GM19468 (cell line): ENCODE measurements at regions not wholly inside any gene's neighbourhood (a gene's known extent, or its start where the extent isn't known, plus 50 kb on each side); places are given as distances from the start of the nearest gene placed in this dataset.
"Not testable (repeated sequence)": the region's sequence is repeated elsewhere in the genome, so short reads cannot be mapped to it uniquely, and the experiment has no call there.

Source experiments
- ATAC-seq: cut with Tn5 transposase; IDR thresholded peaks from one replicate; pipeline ENCODE4 v1.9.1; 2021; ENCODE audit warnings: mild to moderate bottlenecking, moderate library complexity, moderate number of reproducible peaks; ENCODE audit not compliant: unreplicated experiment; ENCODE audit errors: extremely low read depth

DNA sequence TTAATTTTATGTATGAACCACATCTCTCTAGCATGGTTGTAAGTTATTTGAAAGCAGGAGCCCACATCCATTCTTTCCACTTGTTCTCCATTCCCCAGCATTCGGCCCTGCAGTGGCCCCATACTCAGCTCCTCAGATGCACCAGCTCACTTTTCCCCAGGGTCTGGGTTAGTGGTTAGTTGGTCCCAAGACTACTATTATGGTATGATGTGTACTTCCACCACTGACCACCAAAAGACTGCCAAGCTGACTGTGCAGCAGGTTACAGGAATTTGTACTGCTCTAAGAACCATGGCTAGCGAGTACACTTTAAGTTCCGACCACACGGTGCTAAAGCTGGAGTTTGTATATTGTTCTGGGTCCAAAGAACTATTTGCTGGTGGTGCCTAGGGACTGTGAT lies 413.6 kb upstream of the TCF4 start:
- ATAC-seq, result no peak

DNA sequence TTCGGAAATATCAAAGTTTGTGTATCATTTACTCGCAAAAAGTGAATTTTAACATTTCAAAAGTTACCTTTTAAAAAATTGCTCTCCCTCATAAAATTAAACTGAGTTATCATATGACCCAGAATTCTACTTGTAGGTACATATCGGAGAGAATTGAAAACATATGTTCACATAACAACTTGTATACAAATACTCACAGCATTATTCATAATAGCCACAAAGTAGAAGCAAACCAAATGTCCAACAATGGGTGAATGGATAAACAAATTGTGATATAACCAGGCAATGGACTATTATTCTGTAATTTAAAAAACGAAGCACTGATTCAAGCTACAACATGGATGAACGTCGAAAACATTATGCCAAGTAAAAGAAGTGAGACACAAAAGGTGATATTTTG lies 412.0 kb upstream of the TCF4 start:
- ATAC-seq, result no peak

DNA sequence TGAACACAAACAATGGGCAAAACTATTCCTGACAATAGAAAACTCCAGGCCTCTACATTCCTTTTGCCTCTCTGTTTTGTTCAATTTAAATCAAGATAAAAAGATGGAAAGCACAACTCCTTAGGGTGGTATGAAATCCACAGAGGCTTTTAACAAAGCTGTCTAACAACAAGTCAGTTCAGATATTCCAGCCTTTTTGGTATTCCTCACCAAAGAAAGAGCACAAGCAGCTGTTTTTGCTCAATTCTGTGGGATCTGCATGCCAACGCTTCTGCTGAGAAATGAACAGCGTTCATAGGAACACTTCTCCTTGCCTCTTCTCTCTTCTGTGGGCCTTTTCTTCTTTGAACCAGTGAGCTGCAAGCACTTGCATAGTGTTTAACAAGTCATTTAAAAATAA lies 411.6 kb upstream of the TCF4 start:
- no peak for ATAC-seq

DNA sequence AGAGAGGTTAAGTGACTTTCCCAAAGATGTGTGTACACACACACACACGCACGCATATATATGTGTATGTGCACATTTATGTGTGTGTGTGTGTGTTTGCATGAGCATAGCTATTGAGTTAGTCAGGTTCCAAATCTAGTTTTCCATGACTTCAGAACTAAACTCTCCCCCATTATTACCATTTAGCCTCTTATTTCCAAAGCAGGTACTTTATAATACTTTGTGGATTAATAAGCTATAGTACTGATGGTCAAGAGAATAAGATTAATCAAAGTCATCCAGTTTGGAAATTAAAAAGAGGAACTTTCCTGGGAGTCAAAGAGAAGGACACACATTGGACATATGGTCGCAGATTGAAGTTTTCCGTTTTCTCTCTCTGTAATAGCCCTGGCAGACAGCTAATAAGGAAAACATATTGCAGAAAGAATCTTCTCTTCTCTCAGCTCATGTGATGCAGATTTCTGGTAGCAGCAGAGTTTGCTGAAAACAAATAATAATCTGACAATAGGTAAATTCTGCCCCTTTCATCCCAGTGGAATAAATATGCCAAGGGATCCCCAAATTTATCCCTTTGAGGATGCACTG lies 410.9 kb upstream of the TCF4 start:
- ATAC-seq, result no peak

DNA sequence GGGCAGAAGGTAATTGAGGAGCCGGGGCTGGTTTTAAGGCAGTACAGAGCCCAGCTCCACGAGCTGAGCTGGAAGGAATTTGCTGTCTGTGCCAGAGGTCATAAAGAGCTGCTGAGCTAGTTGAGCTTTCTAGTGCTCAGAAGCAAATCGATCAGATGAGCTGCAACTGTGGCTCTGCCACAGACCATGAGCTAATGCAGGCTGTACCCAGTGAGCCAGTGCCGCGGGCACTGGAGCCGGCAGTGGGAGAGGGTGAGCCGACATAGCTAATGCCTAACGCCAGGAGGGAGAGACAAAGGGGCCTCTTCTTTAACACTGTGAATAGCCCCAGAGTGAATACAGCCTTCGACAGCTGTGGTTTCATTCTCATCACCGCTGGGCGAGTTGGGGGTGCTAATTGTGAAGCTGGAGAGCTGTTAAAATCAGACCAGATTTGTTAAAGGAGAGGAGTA lies 410.1 kb upstream of the TCF4 start:
- no peak for ATAC-seq

DNA sequence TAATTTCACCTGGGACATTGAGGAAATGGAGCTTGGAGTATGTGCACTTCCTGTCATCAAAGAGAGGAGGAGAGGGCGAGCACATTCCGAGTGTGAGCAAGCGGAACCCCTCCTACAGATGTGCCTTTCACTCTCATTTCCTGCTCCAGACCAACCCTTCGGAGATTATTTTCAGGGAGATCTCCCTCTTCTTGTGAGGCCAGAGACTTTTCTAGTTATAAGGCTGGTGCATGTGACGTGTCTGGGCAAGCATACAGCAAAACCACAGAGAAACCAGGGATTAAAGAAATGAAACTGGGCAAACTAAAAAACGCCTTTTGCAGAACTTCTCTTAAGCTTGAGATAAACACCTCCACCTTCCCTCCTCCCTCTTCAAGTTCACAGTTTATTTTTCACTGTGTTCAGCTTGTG lies 409.2 kb upstream of the TCF4 start:
- no peak for ATAC-seq

DNA sequence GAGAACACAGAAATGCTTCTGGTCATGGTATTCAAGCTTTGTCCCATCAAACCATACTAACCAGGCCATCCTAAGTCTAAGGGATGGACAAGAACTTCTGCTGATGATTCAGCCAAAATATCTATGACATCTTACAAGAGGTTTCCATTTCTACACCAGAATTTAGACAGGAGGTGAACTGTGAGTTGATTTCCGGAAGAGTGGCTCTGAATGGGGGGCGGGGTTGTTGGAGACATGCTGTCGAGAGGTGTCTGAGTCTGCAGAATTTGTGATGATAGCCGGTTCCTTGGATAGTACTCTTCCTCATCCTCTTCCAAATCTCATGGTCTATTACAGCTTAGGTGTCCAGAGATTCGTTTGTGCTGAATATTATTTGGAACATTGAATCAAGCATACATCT lies 408.7 kb upstream of the TCF4 start:
- ATAC-seq, result no peak

DNA sequence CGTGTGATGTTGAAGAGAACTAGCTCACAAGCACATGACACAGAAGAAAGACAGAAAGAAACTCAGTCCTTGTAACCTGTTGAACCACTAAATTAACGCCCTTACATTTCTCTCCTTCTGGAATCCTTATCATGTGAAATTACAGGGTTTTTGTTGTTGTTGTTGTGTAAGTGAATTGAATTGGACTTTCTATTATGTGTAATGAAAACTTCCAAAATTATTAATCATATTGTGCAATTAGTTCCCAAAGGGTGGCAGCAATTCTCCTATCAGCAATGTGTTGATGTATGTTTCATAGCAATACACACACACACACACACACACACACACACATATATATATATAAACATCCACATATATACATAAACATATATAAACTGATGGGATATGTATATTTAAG lies 402.2 kb upstream of the TCF4 start:
- ATAC-seq, result no peak

DNA sequence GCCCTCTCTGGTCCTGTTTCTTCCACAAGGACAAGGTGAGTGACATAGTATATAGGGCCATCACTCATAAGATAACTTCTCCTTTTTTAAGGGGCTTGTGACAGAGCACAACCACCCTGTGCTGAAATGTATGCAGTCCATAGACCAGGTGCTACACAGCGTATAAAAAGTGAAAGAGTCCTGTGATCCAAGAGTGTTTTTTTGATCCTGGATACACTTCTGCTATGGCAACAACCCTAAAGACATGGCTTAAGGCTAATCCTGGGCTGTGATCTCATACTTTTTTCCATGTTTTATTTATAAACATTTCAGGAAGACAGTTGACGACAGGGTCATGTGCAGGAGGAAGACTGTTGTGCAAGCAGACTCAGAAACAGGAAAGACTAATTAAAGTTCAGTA lies 400.5 kb upstream of the TCF4 start:
- ATAC-seq, result no peak

DNA sequence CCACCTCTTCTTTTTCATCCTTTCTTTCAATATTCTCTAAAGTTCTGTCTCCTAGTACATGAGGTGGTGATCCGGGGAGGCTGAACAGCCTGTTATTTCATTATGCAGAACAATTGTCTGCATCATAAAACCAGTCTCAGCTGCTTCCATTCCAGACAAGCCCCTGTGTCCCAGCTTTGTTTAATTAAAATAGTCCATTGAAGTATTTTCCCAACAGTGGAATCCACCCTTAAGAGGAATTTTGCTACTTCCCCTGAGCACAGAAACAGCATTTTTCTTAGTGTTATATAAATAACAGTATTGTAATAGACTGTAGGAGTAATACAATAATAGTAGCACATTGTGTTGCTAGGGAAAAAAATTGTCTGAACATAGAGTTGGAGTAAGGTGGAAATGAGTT lies 395.4 kb upstream of the TCF4 start:
- ATAC-seq, result no peak

DNA sequence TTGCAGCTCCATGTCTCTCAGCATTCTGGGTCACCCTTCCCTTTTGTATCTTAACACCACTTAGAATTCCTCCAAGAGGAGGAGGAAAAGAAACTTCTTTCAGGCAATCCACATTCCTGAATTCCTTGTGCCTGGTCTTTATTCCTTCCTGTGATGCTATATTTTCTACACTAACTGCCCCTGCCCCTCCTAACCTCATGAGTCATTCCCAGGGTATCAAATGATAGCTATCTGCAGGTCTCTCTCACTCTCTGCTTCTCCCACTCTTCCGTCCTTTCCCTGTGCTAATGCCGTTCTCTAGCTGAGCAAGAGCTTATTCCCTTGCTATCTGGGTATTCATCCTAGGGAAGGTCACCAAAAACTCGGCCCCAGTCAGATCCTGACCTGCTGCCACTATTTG lies 395.0 kb upstream of the TCF4 start:
- no peak for ATAC-seq

DNA sequence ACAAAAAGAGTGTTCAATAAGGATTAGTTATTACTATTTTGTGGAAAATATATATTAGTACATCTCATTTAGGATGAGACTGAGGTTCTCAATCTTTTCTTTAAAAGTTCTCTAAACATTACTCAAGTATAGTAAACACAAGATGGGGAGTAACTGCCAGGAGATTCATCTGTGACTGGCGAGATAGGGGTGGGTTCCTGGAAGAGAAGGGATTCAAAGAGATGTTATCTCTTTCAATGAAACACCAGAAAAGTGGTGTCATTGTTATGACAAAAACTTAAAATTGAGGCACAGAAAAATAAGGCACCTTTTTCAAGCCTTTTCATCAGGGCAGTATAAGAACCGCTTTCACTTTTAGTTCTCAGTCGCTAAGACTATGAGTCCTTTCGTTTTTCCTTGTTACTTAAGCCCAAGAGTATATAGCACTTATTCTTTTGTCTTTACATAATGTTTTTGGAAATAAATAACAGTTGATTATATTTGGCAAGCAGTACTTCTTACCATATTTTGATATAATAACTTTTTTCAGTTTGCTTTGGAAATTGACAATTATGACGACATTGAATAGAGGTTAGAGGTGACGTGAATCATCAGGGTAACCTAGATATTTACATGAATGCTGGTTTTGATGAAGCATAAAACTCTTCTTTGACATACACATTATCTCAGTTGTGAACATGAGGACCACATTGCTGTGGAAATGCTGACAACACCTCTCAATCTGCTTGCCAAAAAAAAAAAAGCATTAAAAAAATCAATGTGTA lies 393.9 kb upstream of the TCF4 start:
- ATAC-seq, result no peak

DNA sequence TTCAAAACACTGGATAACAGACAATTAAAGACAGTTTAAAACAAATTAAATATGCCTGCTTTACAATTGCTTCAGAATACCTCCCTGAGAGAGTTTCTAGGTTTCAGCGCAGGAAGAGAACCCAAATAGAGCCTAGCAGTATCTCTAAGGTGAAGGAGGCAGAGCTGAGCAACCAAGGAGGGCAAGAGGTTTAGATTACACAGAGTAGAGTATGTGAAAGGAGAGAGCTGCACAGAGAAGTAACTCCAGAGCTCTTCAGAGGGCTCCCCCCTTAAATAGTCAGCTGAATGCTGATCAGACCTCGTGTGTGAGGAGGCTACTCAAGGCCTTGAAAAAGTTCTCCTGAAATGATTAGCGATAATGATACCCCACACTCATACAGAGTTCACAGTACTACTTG lies 386.5 kb upstream of the TCF4 start:
- no peak for ATAC-seq

DNA sequence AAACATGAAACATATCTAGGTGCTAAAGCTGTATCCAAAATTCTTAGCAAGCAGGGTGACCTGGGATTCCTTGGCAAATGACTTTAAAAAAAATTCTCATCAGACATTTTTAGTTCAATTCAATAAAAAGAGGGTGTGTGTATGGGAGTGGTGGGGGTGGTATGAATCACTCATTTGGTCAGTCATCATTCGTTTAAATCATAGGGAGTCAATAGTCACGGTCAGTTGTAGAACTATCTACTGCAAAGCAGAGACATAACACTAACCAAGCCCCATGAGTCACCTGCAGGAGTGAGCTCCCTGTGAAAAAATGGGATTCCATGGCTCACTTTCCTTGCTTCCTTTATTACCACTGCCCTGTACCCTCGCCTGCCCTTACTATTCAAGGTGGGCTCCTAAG lies 380.6 kb upstream of the TCF4 start:
- no peak for ATAC-seq

DNA sequence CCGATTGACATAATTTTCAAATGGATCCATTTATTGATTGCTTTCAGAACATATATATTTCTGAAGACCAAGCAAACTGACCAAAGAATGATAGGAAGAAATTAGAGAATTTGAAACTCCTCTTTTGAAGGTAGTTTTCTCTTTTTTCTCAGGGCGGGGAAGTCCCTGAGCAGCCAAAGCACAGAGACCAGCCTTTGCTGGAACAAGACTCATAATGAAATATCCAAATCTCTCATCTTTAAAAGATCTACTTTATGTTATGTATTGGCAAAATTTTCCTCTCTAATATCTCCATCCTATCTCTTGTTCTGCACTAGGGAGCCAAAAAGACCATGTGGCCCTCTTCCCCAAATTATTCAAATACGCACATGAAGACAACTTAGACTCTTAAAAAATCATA lies 379.0 kb upstream of the TCF4 start:
- ATAC-seq, result no peak

DNA sequence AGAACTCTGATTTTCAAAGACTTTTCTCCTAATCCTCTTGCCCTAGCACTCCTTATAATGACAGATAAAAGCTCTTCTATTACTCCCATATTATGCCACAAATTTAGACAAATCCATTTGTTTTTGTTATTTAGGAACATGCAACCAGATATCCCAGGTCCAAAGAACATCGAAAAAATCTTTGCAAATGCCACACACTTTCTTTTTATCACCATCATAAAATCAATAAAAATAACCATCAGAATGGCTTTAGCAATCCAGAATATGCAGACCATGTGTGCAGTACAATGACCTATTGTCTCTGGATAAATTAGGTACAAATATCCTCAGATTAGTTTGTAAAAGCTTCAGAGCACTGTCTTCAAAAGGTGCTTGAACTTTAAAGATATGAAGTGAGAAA lies 376.2 kb upstream of the TCF4 start:
- ATAC-seq, result no peak

DNA sequence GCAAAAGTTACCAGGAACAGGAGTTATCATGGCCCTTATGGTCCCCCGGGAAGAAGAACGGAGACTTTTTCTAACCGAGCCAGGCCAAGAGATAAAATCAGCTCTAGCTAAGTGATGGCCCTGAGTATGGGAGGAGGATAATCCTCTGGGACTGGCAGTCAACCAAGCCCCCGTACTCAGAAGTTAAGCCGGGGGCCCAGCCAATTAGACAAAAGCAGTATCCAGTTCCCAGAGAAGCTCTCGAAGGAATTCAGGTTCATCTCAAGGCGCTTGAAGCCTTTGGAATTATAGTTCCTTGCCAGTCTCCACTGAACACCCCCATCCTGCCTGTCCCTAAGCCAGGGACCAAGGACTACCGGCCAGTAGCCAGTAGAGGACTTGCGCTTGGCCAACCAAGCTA lies 365.3 kb upstream of the TCF4 start:
- no peak for ATAC-seq

DNA sequence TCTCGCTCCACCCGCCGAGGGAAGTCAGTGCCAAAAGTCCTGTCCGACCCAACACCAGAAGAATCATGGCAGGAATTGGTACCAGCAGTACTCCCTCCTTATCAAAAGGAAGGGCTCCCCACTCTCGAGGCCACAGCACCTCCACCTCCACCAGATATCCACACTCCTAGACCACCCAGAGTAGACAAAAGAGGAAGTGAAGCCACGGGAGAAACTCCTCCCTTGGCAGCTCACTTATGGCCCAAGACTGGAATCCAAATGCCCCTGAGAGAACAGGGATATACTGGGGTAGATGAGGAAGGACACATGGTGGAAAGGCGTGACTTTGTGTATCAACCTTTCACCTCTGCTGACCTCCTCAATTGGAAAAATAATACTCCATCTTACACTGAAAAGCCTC lies 363.7 kb upstream of the TCF4 start:
- ATAC-seq, result not testable (repeated sequence)

DNA sequence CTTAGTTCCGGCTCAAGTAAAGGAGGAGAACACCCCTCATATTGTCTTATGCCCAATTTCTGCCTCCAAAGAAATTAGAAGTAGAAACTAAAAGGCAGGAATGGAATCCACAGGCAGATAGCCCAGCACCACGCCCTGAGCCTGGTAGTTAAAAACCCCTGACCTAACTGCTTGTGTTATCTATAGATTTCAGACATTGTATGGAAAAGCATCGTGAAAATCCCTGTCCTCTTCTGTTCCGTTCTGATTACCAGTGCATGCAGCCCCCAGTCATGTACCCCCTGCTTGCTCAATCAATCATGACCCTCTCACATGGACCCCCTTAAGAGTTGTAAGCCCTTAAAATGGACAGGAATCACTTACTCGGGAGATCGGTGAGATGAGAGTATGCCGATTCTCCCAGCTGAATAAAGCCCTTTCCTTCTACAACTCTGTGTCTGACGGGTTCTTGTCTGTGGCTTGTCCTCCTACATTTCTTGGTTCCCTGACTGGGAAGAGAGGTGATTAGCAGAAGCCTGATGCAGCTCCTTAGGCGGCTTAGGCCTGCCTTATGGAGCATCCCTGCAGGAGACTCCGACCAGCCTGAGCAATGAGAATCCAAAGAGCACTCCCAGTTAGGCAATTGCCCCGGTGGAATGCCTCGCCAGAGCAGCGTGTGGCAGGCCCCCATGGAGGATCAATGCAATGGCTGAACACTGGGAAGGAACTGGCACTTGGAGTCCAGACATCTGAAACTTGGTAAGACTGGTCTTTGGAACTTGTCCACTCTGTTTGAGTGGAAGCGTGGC lies 362.6 kb upstream of the TCF4 start:
- ATAC-seq, result no peak

DNA sequence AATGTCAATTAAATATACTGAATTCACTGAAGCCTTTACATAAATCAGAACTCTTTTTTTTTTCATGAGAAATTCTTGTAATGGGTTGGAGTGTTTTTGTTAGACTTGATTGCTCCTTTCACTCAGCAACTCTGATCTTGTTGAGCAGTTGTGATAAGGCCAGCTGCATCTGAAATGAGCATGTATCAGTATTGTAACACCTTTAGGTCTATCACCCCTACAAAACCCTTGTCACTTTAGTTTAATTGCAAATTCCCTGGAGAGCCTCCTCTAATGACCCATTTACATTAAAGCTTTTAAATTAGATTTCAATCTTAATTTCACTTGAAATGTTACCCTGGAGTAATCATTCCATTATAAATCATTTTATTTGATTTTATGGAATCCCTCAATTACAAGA lies 346.8 kb upstream of the TCF4 start:
- ATAC-seq, result no peak

DNA sequence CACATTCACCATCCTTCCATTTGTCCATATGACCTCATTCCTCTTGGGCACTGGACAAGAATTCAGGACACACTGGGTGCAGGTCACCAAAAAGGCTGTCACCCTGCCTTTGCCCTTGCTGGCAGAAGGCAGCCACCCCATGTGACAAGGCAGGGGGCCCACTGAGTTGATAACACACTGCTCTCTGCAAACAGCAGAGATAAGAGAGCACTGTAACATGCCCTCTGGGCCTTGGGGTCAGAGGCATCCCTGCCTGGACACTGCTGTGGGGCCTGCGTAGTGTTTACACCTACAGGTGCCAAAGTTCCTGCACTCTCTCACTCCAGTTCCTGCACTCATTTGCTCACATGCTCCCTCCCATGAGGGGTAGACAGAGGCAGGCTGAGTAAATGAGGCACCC lies 344.7 kb upstream of the TCF4 start:
- no peak for ATAC-seq
